Activated naive CD4-positive, alpha-beta T cell treated with anti-CD3 and anti-CD28 coated beads, Interleukin-2, amount 10 ng/mL, durations not matched to agents 7 days and 5 days (primary cell): ENCODE measurements at regions not wholly inside any gene's neighbourhood (a gene's known extent, or its start where the extent isn't known, plus 50 kb on each side); places are given as distances from the start of the nearest gene placed in this dataset.

Source experiments
- CTCF ChIA-PET: fragments of 350-600 bp; sonication (Branson Sonifier 250); formaldehyde crosslinking; loops from one replicate; lab custom pipeline; 2021; ENCODE audit warnings: antibody characterized with exemption; lab: Charles Lee
- DNase-seq: peaks from one replicate; pipeline ENCODE4 v3.0.0-alpha.2; 2020
- H3K27ac Mint-ChIP-seq: one replicate; pipeline ENCODE4 v1.8.0; 2021; ENCODE audit warnings: mild to moderate bottlenecking, moderate library complexity, mixed read lengths
- H3K27me3 Mint-ChIP-seq: one replicate; pipeline ENCODE4 v1.8.0; 2021; ENCODE audit warnings: mild to moderate bottlenecking, mixed read lengths
- H3K36me3 Mint-ChIP-seq: one replicate; pipeline ENCODE4 v1.8.0; 2021; ENCODE audit warnings: mixed read lengths
- H3K4me1 Mint-ChIP-seq: one replicate; pipeline ENCODE4 v1.8.0; 2021; ENCODE audit warnings: mixed read lengths
- H3K4me3 Mint-ChIP-seq: one replicate; pipeline ENCODE4 v1.8.0; 2021; ENCODE audit warnings: mild to moderate bottlenecking, moderate library complexity, mixed read lengths
- H3K9me3 Mint-ChIP-seq: one replicate; pipeline ENCODE4 v1.8.0; 2021; ENCODE audit warnings: mixed read lengths

DNA sequence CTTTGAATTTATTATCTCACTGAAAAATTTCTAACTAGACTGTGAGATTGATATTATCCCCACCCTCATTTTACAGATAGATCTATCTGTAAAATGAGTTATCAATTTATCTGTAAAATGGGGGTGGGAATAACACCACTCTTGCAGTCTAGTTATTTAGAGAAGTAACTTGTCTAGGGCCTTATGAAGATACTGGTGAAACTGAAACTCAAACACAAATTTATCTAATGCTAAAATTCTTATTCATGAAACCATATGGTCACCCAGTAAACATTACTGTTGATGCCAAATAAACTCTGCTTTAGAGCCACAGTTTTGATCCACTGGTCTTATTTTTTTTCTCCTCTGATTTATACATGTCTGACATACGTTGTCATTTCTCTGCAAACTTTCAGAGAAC is 52.1 kb upstream of the SMIM36 start:
- Mint-ChIP-seq H3K4me3 (no peak overlapping the region), H3K9me3 (no peaks in the 10 kb centered on the region), H3K27me3 (peaks cover 5% of the 10 kb centered on the region), H3K4me1 (peaks cover 15% of the 10 kb centered on the region), H3K27ac (no peak overlapping the region), H3K36me3 (no peaks in the 10 kb centered on the region)
- DNase-seq: no peak
- CTCF ChIA-PET: no interaction called here

DNA sequence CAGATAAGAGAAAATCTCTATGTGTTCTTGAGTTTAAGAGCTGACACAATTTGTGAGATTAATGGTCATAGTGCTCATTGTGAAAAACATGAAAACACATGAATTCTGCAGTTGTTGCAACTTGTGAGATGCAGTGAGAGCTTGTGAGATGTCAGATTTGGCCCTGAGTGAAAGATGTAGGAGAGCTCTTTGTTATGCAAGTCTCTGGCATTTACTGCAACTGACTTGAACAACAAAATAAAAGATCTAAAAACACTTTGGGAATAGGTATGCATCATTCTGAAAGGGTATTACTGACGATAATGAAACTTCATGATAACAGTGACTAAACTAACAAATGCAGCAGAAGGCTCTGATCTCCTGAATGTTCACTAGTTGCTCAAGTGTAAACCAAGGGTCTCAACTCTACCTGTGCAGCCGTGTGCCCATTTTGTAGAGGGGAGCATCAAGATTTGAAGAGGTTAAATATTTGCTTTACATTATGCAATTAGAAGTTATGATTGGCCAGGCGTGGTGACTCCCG is 50.8 kb upstream of the SMIM36 start:
- Mint-ChIP-seq H3K4me3 (no peak overlapping the region), H3K27ac (no peak overlapping the region), H3K4me1 (peaks cover 9% of the 10 kb centered on the region), H3K27me3 (no peaks in the 10 kb centered on the region), H3K9me3 (no peaks in the 10 kb centered on the region), H3K36me3 (no peaks in the 10 kb centered on the region)
- CTCF ChIA-PET: no interaction called here
- DNase-seq: no peak

DNA sequence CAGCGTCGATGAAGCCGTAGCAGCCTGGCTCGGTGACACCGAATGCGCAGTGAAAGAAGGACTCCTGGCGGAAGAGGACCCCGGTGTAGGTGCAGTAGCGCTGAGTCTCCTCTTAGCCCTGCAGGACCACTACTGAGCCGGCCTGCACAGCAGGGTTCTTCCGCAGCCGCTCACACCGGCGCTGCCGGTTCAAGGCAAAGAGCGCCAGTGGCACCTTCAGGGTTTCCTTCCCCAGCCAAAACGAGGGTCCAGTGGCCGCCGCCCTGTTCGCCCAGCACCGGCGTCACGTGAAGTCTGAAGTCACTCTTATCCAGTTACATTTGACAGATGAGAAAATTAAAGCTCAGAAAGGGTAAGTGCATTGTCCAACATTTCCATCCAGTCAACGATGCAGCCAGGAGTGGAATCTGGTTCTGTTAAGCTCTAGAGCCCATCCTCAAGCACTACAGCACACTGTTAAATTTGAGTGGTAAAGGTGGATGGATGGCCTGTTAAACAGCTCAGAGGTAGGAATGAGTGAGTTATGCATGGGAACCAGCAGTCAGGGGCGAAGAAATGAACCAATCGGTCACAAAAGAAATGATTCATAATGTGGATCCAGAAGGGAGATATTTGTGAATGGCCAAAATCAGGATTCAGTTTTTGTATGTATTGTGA is 50.2 kb upstream of the SMIM36 start:
- H3K9me3 Mint-ChIP-seq: no peaks in the 10 kb centered on the region
- H3K4me3 Mint-ChIP-seq: no peak overlapping the region
- no peaks in the 10 kb centered on the region for H3K36me3 Mint-ChIP-seq
- H3K27me3 Mint-ChIP-seq: no peaks in the 10 kb centered on the region
- peaks cover 3% of the 10 kb centered on the region for H3K4me1 Mint-ChIP-seq
- H3K27ac Mint-ChIP-seq: no peak overlapping the region
- CTCF ChIA-PET: no interaction called here
- DNase-seq: no peak
